GM23338 (cell line): ENCODE measurements at regions not wholly inside any gene's neighbourhood (a gene's known extent, or its start where the extent isn't known, plus 50 kb on each side); places are given as distances from the start of the nearest gene placed in this dataset.

Source experiments
- ATAC-seq: fragments of 200-7000 bp; cut with Tn5 transposase; 3 replicates; pipeline ENCODE4 v1.9.1; 2020
- DNase-seq: peaks from one replicate; pipeline ENCODE4 v3.0.0-alpha.2; 2015; ENCODE audit warnings: low spot score
- H2AFZ ChIP-seq: fragments of 200-600 bp; sonication (generic); 2 replicates; pipeline ENCODE4 v1.8.0; 2016; ENCODE audit warnings: antibody characterized with exemption, mild to moderate bottlenecking, moderate library complexity
- H3F3A ChIP-seq: fragments of 200-600 bp; sonication (generic); replicated peaks from 2 replicates; pipeline ENCODE4 v1.8.0; 2017; ENCODE audit warnings: antibody characterized with exemption, mixed run types, low read depth
- H3K27ac ChIP-seq: fragments of 200-600 bp; sonication (generic); 2 replicates; pipeline ENCODE4 v1.6.1; 2016; ENCODE audit warnings: low read depth
- H3K27me3 ChIP-seq: fragments of 200-600 bp; sonication (generic); 2 replicates; pipeline ENCODE4 v1.8.0; 2016; ENCODE audit warnings: mild to moderate bottlenecking, mixed run types, moderate library complexity; ENCODE audit not compliant: insufficient read depth
- H3K36me3 ChIP-seq: fragments of 200-600 bp; sonication (generic); 2 replicates; pipeline ENCODE4 v1.8.0; 2016; ENCODE audit warnings: mild to moderate bottlenecking; ENCODE audit not compliant: insufficient read depth
- H3K4me1 ChIP-seq: fragments of 200-600 bp; sonication (generic); 2 replicates; pipeline ENCODE4 v1.8.0; 2016; ENCODE audit warnings: mild to moderate bottlenecking, moderate library complexity; ENCODE audit not compliant: insufficient read depth
- H3K4me2 ChIP-seq: fragments of 200-600 bp; sonication (generic); 2 replicates; pipeline ENCODE4 v1.7.1; 2017; ENCODE audit warnings: mixed run types
- H3K4me3 ChIP-seq: fragments of 200-600 bp; sonication (generic); 2 replicates; pipeline ENCODE4 v1.6.1; 2016; ENCODE audit warnings: mixed run types
- H3K79me2 ChIP-seq: fragments of 200-600 bp; sonication (generic); replicated peaks from 2 replicates; pipeline ENCODE4 v1.8.0; 2017; ENCODE audit warnings: mild to moderate bottlenecking; ENCODE audit not compliant: insufficient read depth
- H3K9me2 ChIP-seq: fragments of 200-600 bp; sonication (generic); 2 replicates; pipeline ENCODE4 v1.8.0; 2017; ENCODE audit not compliant: insufficient read depth
- H4K20me1 ChIP-seq: fragments of 200-600 bp; sonication (generic); replicated peaks from 2 replicates; pipeline ENCODE4 v1.8.0; 2017; ENCODE audit warnings: mild to moderate bottlenecking; ENCODE audit not compliant: insufficient read depth
- H3K27ac Mint-ChIP-seq: 2 replicates; pipeline ENCODE4 v1.8.0; 2020; ENCODE audit warnings: inconsistent platforms, mild to moderate bottlenecking, moderate library complexity, mixed read lengths
- H3K27me3 Mint-ChIP-seq: 3 replicates; pipeline ENCODE4 v1.8.0; 2022; ENCODE audit warnings: low read depth, mild to moderate bottlenecking, moderate library complexity, mixed read lengths, inconsistent platforms; ENCODE audit not compliant: insufficient read depth, poor library complexity
- H3K36me3 Mint-ChIP-seq: 3 replicates; pipeline ENCODE4 v1.8.0; 2021; ENCODE audit warnings: low read depth, mild to moderate bottlenecking, inconsistent platforms, moderate library complexity, mixed read lengths
- H3K4me1 Mint-ChIP-seq: 3 replicates; pipeline ENCODE4 v1.8.0; 2020; ENCODE audit warnings: mild to moderate bottlenecking, inconsistent platforms, mixed read lengths
- H3K4me3 Mint-ChIP-seq: 3 replicates; pipeline ENCODE4 v1.8.0; 2021; ENCODE audit warnings: moderate library complexity, mild to moderate bottlenecking, inconsistent platforms, mixed read lengths
- H3K9me3 Mint-ChIP-seq: 3 replicates; pipeline ENCODE4 v1.8.0; 2020; ENCODE audit warnings: moderate library complexity, mild to moderate bottlenecking, inconsistent platforms, mixed read lengths
- EZH2 ChIP-seq: fragments of 200-600 bp; sonication (generic); IDR thresholded peaks from one replicate; pipeline ENCODE4 v1.8.0; 2017; ENCODE audit warnings: antibody characterized with exemption, mild to moderate bottlenecking, low read depth; ENCODE audit not compliant: unreplicated experiment
- EZH2phosphoT487 ChIP-seq: fragments of 200-600 bp; sonication (generic); IDR thresholded peaks from one replicate; pipeline ENCODE4 v1.8.1; 2018; ENCODE audit warnings: antibody characterized with exemption; ENCODE audit not compliant: unreplicated experiment
- JUNB ChIP-seq: IDR thresholded peaks from one replicate; pipeline ENCODE4 v1.6.1; 2016; ENCODE audit warnings: antibody characterized with exemption; ENCODE audit not compliant: unreplicated experiment
- REST ChIP-seq: IDR thresholded peaks from one replicate; pipeline ENCODE4 v1.6.1; 2018; ENCODE audit warnings: antibody characterized with exemption; ENCODE audit not compliant: unreplicated experiment
- STAT1 ChIP-seq: IDR thresholded peaks from one replicate; pipeline ENCODE4 v1.6.1; 2016; ENCODE audit warnings: antibody characterized with exemption; ENCODE audit not compliant: unreplicated experiment
- ZNF114 ChIP-seq: fragments of 250-450 bp; sonication (Bioruptor Pico); IDR thresholded peaks from 2 replicates; pipeline ENCODE4 v1.5.0; 2020; ENCODE audit warnings: mild to moderate bottlenecking, moderate library complexity
- ZNF331 ChIP-seq: fragments of 250-450 bp; sonication (Bioruptor Pico); IDR thresholded peaks from 2 replicates; pipeline ENCODE4 v1.5.0; 2020; ENCODE audit warnings: low read depth, mild to moderate bottlenecking, moderate library complexity
- ZNF462 ChIP-seq: fragments of 250-450 bp; sonication (Bioruptor Pico); IDR thresholded peaks from 2 replicates; pipeline ENCODE4 v1.5.0; 2020; ENCODE audit warnings: mild to moderate bottlenecking, moderate library complexity

GRCh38 chr10:91013985-91014384, 93.1 kb upstream of the ANKRD1 start:
- H3K27me3 Mint-ChIP-seq, result peaks cover 3% of the 10 kb centered on the region
- H3K36me3 ChIP-seq, result no peaks in the 10 kb centered on the region
- H3K4me3 Mint-ChIP-seq, result no peak overlapping the region
- H3K79me2 ChIP-seq, result no peaks in the 10 kb centered on the region
- no peak overlapping the region for H3K27ac Mint-ChIP-seq
- no peak overlapping the region for H3K4me3 ChIP-seq
- H3K9me3 Mint-ChIP-seq, result no peaks in the 10 kb centered on the region
- H3K27ac ChIP-seq, result no peak overlapping the region
- H3K4me1 ChIP-seq, result no peaks in the 10 kb centered on the region
- H3K4me1 Mint-ChIP-seq, result peaks cover 3% of the 10 kb centered on the region
- H4K20me1 ChIP-seq, result no peaks in the 10 kb centered on the region; the same call in 1 of the 2 replicates
- no peaks in the 10 kb centered on the region for H3K27me3 ChIP-seq
- DNase-seq (no peak), ATAC-seq (no peak)
- H2AFZ ChIP-seq, result no peak overlapping the region
- H3K36me3 Mint-ChIP-seq, result no peaks in the 10 kb centered on the region
- H3F3A ChIP-seq, result no peaks in the 10 kb centered on the region
- TF ChIP-seq REST (no peak), EZH2 (no peak)
- H3K9me2 ChIP-seq, result no peaks in the 10 kb centered on the region
- no peak overlapping the region for H3K4me2 ChIP-seq

- Mint-ChIP-seq H3K9me3 (no peaks in the 10 kb centered on the region), H3K4me1 (no peaks in the 10 kb centered on the region; the same call in 1 of the 3 replicates), H3K27me3 (peaks cover 5% of the 10 kb centered on the region), H3K4me3 (no peak overlapping the region), H3K36me3 (no peaks in the 10 kb centered on the region), H3K27ac (no peak overlapping the region)
- Histone ChIP-seq H3K27me3 (no peaks in the 10 kb centered on the region), H3K4me3 (no peak overlapping the region), H3K4me1 (no peaks in the 10 kb centered on the region), H3K36me3 (no peaks in the 10 kb centered on the region), H3F3A (no peaks in the 10 kb centered on the region), H3K27ac (no peak overlapping the region), H4K20me1 (no peaks in the 10 kb centered on the region; the same call in 1 of the 2 replicates), H3K4me2 (no peak overlapping the region), H2AFZ (no peak overlapping the region), H3K9me2 (no peaks in the 10 kb centered on the region), H3K79me2 (no peaks in the 10 kb centered on the region)
- DNase-seq (no peak), ATAC-seq (no peak)
- TF ChIP-seq STAT1 (no peak), REST (no peak), ZNF331 (no peak), ZNF462 (no peak), ZNF114 (CRISPR knock-in tag) (no peak), JUNB (no peak), EZH2phosphoT487 (no peak)
Observed at GRCh38 chr10:91017198-91017597, 96.3 kb upstream of the ANKRD1 start.
